Hepatocyte (in vitro differentiated cells): ENCODE measurements at regions not wholly inside any gene's neighbourhood (a gene's known extent, or its start where the extent isn't known, plus 50 kb on each side); places are given as distances from the start of the nearest gene placed in this dataset.

Experiments
- EZH2 ChIP-seq: fragments of 200-600 bp; sonication (generic); IDR thresholded peaks from 2 replicates; pipeline ENCODE4 v1.6.1; 2016; ENCODE audit warnings: antibody characterized with exemption, mild to moderate bottlenecking, borderline replicate concordance
- EZH2phosphoT487 ChIP-seq: fragments of 200-600 bp; sonication (generic); IDR thresholded peaks from one replicate; pipeline ENCODE4 v1.6.1; 2018; ENCODE audit warnings: antibody characterized with exemption, mild to moderate bottlenecking, low read depth, moderate library complexity; ENCODE audit not compliant: unreplicated experiment, severe bottlenecking
- TF ChIP-seq, protein P1 (sequence below): fragments of 200-600 bp; sonication (generic); IDR thresholded peaks from 2 replicates; pipeline ENCODE4 v1.5.1; 2016; ENCODE audit warnings: antibody characterized with exemption, mild to moderate bottlenecking; ENCODE audit not compliant: poor library complexity

GRCh38 chr15:38885471-38885952, 320.9 kb upstream of the RASGRP1 start:
- TF ChIP-seq, protein P1, sequence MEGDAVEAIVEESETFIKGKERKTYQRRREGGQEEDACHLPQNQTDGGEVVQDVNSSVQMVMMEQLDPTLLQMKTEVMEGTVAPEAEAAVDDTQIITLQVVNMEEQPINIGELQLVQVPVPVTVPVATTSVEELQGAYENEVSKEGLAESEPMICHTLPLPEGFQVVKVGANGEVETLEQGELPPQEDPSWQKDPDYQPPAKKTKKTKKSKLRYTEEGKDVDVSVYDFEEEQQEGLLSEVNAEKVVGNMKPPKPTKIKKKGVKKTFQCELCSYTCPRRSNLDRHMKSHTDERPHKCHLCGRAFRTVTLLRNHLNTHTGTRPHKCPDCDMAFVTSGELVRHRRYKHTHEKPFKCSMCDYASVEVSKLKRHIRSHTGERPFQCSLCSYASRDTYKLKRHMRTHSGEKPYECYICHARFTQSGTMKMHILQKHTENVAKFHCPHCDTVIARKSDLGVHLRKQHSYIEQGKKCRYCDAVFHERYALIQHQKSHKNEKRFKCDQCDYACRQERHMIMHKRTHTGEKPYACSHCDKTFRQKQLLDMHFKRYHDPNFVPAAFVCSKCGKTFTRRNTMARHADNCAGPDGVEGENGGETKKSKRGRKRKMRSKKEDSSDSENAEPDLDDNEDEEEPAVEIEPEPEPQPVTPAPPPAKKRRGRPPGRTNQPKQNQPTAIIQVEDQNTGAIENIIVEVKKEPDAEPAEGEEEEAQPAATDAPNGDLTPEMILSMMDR = no peak
- TF ChIP-seq EZH2 (no peak), EZH2phosphoT487 (no peak)
